Heart left ventricle (tissue), 16 donors: ENCODE measurements at regions not wholly inside any gene's neighbourhood (a gene's known extent, or its start where the extent isn't known, plus 50 kb on each side); places are given as distances from the start of the nearest gene placed in this dataset.

Source experiments
- ATAC-seq, 4 donors: fragments of 200-7000 bp; cut with Tn5 transposase; one replicate each; pipeline ENCODE4 v1.9.1; 2020 to 2022; ENCODE audit warnings: moderate library complexity in 4 of 4, mild to moderate bottlenecking in 3 of 4, moderate number of reproducible peaks in 1 of 4
- DNase-seq, 5 donors: peaks; one replicate each; pipeline ENCODE4 v3.0.0-alpha.2; 2020
- H3K27ac ChIP-seq, 12 donors: fragments of 200-600 bp; sonication (generic) in 4 of 12; one replicate each; pipeline versions ENCODE4 v1.5.0 to v1.8.0; 2016 to 2022; ENCODE audit warnings: mild to moderate bottlenecking in 2 of 12
- H3K27me3 ChIP-seq, 9 donors: fragments of 200-600 bp; sonication (generic) in 2 of 9; one replicate each; pipeline versions ENCODE4 v1.5.1 to v1.8.0; 2016 to 2022; ENCODE audit warnings: mild to moderate bottlenecking in 3 of 9
- H3K36me3 ChIP-seq, 9 donors: fragments of 200-600 bp; sonication (generic) in 2 of 9; one replicate each; pipeline versions ENCODE4 v1.5.0 to v1.8.0; 2018 to 2022; ENCODE audit warnings: mild to moderate bottlenecking in 2 of 9
- H3K4me1 ChIP-seq, 12 donors: fragments of 200-600 bp; sonication (generic) in 4 of 12; one replicate each; pipeline versions ENCODE4 v1.5.0 to v1.8.0; 2016 to 2022; ENCODE audit warnings: mild to moderate bottlenecking in 3 of 12
- H3K4me3 ChIP-seq, 12 donors: fragments of 200-600 bp; sonication (generic) in 4 of 12; one replicate each; pipeline versions ENCODE4 v1.5.0 to v1.8.0; 2017 to 2022; ENCODE audit warnings: mild to moderate bottlenecking in 9 of 12, moderate library complexity in 4 of 12
- H3K9me3 ChIP-seq, 12 donors: fragments of 200-600 bp; sonication (generic) in 4 of 12; one replicate each; pipeline versions ENCODE4 v1.5.0 to v1.8.0; 2016 to 2022; ENCODE audit warnings: mild to moderate bottlenecking in 1 of 12
- POLR2A ChIP-seq, 2 donors: fragments of 450-650 bp; IDR thresholded peaks; one replicate each; pipeline ENCODE4 v1.6.1; 2017; ENCODE audit warnings: antibody characterized with exemption in 2 of 2, mild to moderate bottlenecking in 2 of 2, moderate library complexity in 2 of 2
- WGBS, 4 donors: extraction: QIAGEN DNeasy Blood & Tissue Kit in 2 of 4; methylation state at CpG; one replicate each; pipeline versions ENCODE4 v1.1.5 to v1.1.7; 2013 to 2018; 5-methylcytosine and 5-hydroxymethylcytosine counted together
- intact Hi-C, 10 donors: fragments of 100-400 bp; cut with DNase I; formaldehyde crosslinking; loops; one replicate each; pipeline versions ENCODE4 v1.11.1 to v1.14.2; 2022
- TF ChIP-seq, protein P1 (sequence below), 12 donors: fragments of 200-600 bp; sonication (generic) in 4 of 12; IDR thresholded peaks; one replicate each; pipeline versions ENCODE4 v1.5.0 to v1.8.0; 2018 to 2022; ENCODE audit warnings: antibody characterized with exemption in 12 of 12, mild to moderate bottlenecking in 5 of 12
- donor health status: ischemic (EF 13 %, LVEDD 7.1; RV severe dilation, severe dysfunction).
- donor health status: healthy with polysubstance abuse.
- donor health status: DM: no; HTN: yes; CAD: no.
- donor health status: DM: no; HTN: no; CAD: no.
- donor health status: ischemic (EF 25% LVEDD 6.9; RV normal size, moderate dysfunction).
- donor health status: ischemic (EF 25% LVEDD 5.7; RV mildly dilated, moderate dysfunction).
- donor health status: healthy.
- donor health status: DM: yes; HTN: yes; CAD: no.
- donor health status: ischemic (EF 35%, LVEDD 5.7; RV mildly dilated, moderate dysfunction).
- donor health status: nonischemic (EF 11% LVEDD 7.7; RV severe dilation, severe dysfunction).
- donor health status: DM: yes; HTN: yes; CAD: no.
- donor health status: PGD.
- donor health status: ischemic (EF 29% LVEDD 5.4; RV normal size, mild dysfunction).
- donor health status: nonischemic (EF 23%, LVEDD 6.1; RV moderate dilation, normal function).

DNA sequence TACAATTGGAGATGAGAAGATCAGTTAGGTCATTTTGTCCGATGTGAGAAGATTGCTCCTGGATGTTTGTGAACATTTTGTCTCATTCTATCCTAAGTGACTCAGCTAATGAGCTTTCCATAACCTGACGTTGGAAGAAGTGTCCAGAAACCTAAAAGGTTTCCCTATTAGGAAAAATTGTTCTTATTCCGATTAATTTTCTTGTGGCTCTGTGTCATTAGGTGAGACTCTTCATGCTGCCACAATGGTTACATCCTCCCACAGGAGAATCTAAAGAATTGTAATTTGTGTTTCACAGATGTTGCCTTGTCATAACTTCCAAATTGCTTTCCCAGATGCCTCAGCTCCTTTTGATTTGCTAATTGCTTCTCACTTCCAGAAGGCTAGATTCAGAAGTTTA lies 261.0 kb upstream of the APCDD1 start:
- ATAC-seq (peak in 2 of 4 donors; percentile 6 to 61), DNase-seq (no peak)
- Histone ChIP-seq H3K36me3 (no peaks in the 10 kb centered on the region), H3K4me3 (no peak overlapping the region), H3K9me3 (no peaks in the 10 kb centered on the region), H3K4me1 (peaks cover 0 to 28% (median 3%) of the 10 kb centered on the region in 12 donors), H3K27me3 (no peaks in the 10 kb centered on the region), H3K27ac (peak overlapping the region in 4 of 12 donors; percentile 8 to 56 (median 28))
- 65 to 77% (median 68%) methylated on average over 3 of the region's 3 CpGs for WGBS, 4 donors
- intact Hi-C loops: loop anchor here in 2 of 10 donors (5.0 to 10.0 kb wide), 2 partner anchors 51 to 59 kb away; no protein-coding TSS in a partner anchor
- TF ChIP-seq, protein P1, sequence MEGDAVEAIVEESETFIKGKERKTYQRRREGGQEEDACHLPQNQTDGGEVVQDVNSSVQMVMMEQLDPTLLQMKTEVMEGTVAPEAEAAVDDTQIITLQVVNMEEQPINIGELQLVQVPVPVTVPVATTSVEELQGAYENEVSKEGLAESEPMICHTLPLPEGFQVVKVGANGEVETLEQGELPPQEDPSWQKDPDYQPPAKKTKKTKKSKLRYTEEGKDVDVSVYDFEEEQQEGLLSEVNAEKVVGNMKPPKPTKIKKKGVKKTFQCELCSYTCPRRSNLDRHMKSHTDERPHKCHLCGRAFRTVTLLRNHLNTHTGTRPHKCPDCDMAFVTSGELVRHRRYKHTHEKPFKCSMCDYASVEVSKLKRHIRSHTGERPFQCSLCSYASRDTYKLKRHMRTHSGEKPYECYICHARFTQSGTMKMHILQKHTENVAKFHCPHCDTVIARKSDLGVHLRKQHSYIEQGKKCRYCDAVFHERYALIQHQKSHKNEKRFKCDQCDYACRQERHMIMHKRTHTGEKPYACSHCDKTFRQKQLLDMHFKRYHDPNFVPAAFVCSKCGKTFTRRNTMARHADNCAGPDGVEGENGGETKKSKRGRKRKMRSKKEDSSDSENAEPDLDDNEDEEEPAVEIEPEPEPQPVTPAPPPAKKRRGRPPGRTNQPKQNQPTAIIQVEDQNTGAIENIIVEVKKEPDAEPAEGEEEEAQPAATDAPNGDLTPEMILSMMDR (IDR thresholded peaks at IDR 0.05): no peak
- TF ChIP-seq POLR2A (IDR thresholded peaks at IDR 0.05): no peak

DNA sequence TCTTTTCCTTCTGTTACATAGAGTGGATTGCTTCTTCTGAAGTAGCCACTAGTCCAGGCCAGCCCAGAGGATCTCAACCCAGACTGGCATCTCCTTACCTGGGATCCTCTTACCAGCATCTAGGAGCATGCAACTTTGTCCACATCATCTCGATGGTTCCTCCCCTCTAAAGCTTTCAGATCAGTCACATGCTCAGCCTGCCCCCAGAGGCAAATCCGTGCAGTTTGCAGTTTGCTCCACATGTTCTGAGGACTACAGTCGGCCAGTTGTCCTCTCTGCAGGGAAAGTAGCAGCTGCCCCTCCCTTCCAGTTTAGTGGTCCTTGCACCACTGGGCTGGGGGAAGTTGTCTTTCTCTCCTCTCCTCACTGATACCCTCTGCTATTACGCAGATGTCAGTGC lies 259.8 kb upstream of the APCDD1 start:
- DNase-seq (no peak), ATAC-seq (peak in 1 of 4 donors; percentile 15)
- Histone ChIP-seq H3K4me1 (peaks cover 0 to 28% (median 3%) of the 10 kb centered on the region in 12 donors), H3K9me3 (no peaks in the 10 kb centered on the region), H3K27ac (no peak overlapping the region), H3K27me3 (no peaks in the 10 kb centered on the region), H3K36me3 (no peaks in the 10 kb centered on the region), H3K4me3 (no peak overlapping the region)
- WGBS, 4 donors: 62 to 77% (median 68%) methylated on average over 4 of the region's 4 CpGs
- TF ChIP-seq, protein P1 (IDR thresholded peaks at IDR 0.05): no peak
- no peak for TF ChIP-seq POLR2A (IDR thresholded peaks at IDR 0.05)
- intact Hi-C loops: loop anchor here in 2 of 10 donors (5.0 to 10.0 kb wide), 2 partner anchors 52 to 60 kb away; no protein-coding TSS in a partner anchor

DNA sequence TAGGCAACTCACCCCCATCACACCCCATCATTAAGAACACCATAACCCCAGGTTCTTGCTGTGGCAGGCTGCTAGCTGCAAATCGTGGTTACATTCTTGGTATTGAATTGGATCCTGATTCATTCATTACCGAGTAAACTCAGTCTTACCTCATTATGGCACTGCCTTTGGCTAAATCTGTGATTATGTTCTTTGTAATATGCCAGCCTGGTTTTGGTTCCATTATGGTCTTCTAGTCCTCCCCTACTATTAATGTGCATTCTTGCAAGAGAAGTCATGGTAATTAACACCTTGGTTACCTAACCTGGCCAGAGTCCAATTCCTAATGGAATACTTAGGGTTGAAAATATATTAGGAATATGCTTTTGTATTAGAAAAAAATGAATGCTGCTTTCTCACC lies 258.9 kb upstream of the APCDD1 start:
- DNase-seq (no peak), ATAC-seq (no peak)
- intact Hi-C loops: loop anchor here in 1 of 10 donors (10.0 kb wide), 1 partner anchor 61 kb away; no protein-coding TSS in a partner anchor
- H3K9me3 ChIP-seq: no peaks in the 10 kb centered on the region
- no peaks in the 10 kb centered on the region for H3K27me3 ChIP-seq
- H3K4me1 ChIP-seq: peaks cover 0 to 28% (median 3%) of the 10 kb centered on the region in 12 donors
- 89 to 95% (median 93%) methylated on average over 2 of the region's 2 CpGs for WGBS, 4 donors
- TF ChIP-seq POLR2A (IDR thresholded peaks at IDR 0.05): no peak
- TF ChIP-seq, protein P1 (IDR thresholded peaks at IDR 0.05): no peak
- no peak overlapping the region for H3K4me3 ChIP-seq
- no peak overlapping the region for H3K27ac ChIP-seq
- H3K36me3 ChIP-seq: no peaks in the 10 kb centered on the region

DNA sequence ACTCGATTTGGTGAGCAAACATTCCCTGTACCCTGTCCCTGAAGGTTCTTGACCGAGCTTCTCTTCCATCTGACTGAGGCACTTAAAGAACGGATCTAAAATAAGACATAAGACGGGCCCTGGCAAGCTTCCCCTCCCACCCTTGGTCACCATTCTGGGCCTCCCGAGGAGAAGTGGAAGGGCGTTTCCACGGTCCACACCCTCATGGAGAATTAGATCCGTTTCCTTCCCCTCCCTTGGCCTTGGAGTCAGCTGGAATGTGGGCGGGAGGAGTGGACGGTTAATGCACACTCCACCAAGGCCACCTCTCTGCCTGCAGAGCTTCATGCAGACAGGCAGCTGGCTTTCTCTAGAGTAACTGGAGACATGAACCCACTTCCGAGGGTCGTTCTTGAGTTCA lies 257.3 kb upstream of the APCDD1 start:
- peak in 3 of 4 donors; percentile 83 to 87 (median 83) for ATAC-seq
- Histone ChIP-seq H3K27me3 (no peaks in the 10 kb centered on the region), H3K9me3 (no peaks in the 10 kb centered on the region), H3K4me1 (peaks cover 0 to 28% (median 5%) of the 10 kb centered on the region in 12 donors), H3K36me3 (no peaks in the 10 kb centered on the region), H3K27ac (peak overlapping the region in 2 of 12 donors; percentile 10 to 67), H3K4me3 (no peak overlapping the region)
- DNase-seq: peak in 3 of 5 donors; percentile 47 to 71 (median 62)
- 54 to 70% (median 61%) methylated on average over 11 to 12 of the region's 12 CpGs for WGBS, 4 donors
- no peak for TF ChIP-seq POLR2A (IDR thresholded peaks at IDR 0.05)
- intact Hi-C loops: loop anchor here in 1 of 10 donors (10.0 kb wide), 1 partner anchor 62 kb away; no protein-coding TSS in a partner anchor
